ENCODE measurements at regions not wholly inside any gene's neighbourhood (a gene's known extent, or its start where the extent isn't known, plus 50 kb on each side); places are given as distances from the start of the nearest gene placed in this dataset.

DNA sequence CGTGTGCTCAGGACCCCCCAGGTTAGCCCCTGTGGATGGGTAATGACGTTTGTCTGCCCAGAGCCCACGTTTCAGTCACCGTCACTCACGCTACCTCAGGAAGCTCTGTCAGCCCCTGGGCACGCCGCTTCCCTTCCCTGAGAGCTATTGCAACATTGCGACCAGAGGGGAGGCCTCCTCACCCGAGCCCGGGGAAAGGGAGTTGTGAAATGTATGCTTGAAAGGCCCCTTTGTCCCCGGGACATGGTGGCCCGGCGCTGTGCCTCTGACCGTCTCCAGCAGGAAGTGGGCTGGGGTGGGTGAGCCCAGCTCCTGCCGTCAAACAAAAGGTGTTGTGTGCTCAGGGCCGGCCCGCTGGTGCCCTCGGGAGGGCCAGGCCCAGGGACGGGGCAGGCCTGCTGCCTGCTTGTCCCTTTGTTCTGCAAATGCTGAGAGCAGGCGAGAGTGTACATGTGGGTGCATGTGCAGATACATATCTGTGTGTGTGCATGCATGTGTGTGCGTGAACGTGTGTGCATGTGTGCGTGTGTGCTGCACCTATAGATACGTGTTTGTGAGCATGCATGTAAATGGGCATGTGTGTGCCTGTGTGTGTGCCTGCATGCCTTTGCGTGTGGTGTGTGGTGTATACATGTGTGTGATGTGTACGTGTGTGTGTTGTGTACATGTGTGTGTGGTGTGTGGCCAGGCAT, 1125.0 kb downstream of the BRD1 start (continued):
- peak; percentile 99 for TF ChIP-seq ELF3 (CRISPR knock-in tag; IDR thresholded peaks at IDR 0.05)
- TF ChIP-seq SNAPC2 (CRISPR knock-in tag; IDR thresholded peaks at IDR 0.05): no peak; the same call in 1 of the 2 replicates
- peak; percentile 72; the same call in 1 of the 2 replicates for TF ChIP-seq ZNF124 (CRISPR knock-in tag; IDR thresholded peaks at IDR 0.05)
- TF ChIP-seq BCL6 (CRISPR knock-in tag; IDR thresholded peaks at IDR 0.05): peak; percentile 79
- peak; percentile 49; the same call in 1 of the 2 replicates for TF ChIP-seq TGIF2 (CRISPR knock-in tag; IDR thresholded peaks at IDR 0.05)
- no peak for TF ChIP-seq ZSCAN20 (CRISPR knock-in tag; IDR thresholded peaks at IDR 0.05; ENCODE audit: borderline replicate concordance)
- TF ChIP-seq, protein P1, sequence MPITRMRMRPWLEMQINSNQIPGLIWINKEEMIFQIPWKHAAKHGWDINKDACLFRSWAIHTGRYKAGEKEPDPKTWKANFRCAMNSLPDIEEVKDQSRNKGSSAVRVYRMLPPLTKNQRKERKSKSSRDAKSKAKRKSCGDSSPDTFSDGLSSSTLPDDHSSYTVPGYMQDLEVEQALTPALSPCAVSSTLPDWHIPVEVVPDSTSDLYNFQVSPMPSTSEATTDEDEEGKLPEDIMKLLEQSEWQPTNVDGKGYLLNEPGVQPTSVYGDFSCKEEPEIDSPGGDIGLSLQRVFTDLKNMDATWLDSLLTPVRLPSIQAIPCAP (CRISPR knock-in tag; IDR thresholded peaks at IDR 0.05; ENCODE audit: low read depth): no peak
- peak; percentile 82 for TF ChIP-seq ZNF792 (CRISPR knock-in tag; IDR thresholded peaks at IDR 0.05)
- peak; percentile 47; the same call in 1 of the 2 replicates for TF ChIP-seq DR1 (CRISPR knock-in tag; IDR thresholded peaks at IDR 0.05)
- TF ChIP-seq KAT7 (CRISPR knock-in tag; IDR thresholded peaks at IDR 0.05; ENCODE audit: borderline replicate concordance): no peak; the same call in 1 of the 2 replicates
- TF ChIP-seq, protein P2, sequence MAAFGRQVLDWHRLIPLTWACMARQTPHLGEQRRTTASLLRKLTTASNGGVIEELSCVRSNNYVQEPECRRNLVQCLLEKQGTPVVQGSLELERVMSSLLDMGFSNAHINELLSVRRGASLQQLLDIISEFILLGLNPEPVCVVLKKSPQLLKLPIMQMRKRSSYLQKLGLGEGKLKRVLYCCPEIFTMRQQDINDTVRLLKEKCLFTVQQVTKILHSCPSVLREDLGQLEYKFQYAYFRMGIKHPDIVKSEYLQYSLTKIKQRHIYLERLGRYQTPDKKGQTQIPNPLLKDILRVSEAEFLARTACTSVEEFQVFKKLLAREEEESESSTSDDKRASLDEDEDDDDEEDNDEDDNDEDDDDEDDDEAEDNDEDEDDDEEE (CRISPR knock-in tag; IDR thresholded peaks at IDR 0.05): no peak
- no peak for TF ChIP-seq NPAS2 (CRISPR knock-in tag; IDR thresholded peaks at IDR 0.05; ENCODE audit: borderline replicate concordance)
- no peak for TF ChIP-seq ZNF138 (CRISPR knock-in tag; IDR thresholded peaks at IDR 0.05; ENCODE audit: low read depth)
- TF ChIP-seq, protein P3, sequence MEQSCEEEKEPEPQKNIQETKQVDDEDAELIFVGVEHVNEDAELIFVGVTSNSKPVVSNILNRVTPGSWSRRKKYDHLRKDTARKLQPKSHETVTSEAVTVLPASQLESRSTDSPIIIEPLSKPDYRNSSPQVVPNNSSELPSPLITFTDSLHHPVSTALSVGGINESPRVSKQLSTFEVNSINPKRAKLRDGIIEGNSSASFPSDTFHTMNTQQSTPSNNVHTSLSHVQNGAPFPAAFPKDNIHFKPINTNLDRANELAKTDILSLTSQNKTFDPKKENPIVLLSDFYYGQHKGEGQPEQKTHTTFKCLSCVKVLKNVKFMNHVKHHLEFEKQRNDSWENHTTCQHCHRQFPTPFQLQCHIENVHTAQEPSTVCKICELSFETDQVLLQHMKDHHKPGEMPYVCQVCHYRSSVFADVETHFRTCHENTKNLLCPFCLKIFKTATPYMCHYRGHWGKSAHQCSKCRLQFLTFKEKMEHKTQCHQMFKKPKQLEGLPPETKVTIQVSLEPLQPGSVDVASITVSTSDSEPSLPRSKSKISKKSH (CRISPR knock-in tag; IDR thresholded peaks at IDR 0.05; ENCODE audit: borderline replicate concordance): peak; percentile 46; the same call in 1 of the 2 replicates
- no peak; the same call in 1 of the 2 replicates for TF ChIP-seq ZNF558 (CRISPR knock-in tag; IDR thresholded peaks at IDR 0.05; ENCODE audit: borderline replicate concordance)
- TF ChIP-seq MXD4 (CRISPR knock-in tag; IDR thresholded peaks at IDR 0.05): peak; percentile 88
- TF ChIP-seq, protein P4, sequence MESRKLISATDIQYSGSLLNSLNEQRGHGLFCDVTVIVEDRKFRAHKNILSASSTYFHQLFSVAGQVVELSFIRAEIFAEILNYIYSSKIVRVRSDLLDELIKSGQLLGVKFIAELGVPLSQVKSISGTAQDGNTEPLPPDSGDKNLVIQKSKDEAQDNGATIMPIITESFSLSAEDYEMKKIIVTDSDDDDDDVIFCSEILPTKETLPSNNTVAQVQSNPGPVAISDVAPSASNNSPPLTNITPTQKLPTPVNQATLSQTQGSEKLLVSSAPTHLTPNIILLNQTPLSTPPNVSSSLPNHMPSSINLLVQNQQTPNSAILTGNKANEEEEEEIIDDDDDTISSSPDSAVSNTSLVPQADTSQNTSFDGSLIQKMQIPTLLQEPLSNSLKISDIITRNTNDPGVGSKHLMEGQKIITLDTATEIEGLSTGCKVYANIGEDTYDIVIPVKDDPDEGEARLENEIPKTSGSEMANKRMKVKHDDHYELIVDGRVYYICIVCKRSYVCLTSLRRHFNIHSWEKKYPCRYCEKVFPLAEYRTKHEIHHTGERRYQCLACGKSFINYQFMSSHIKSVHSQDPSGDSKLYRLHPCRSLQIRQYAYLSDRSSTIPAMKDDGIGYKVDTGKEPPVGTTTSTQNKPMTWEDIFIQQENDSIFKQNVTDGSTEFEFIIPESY (CRISPR knock-in tag; IDR thresholded peaks at IDR 0.05): peak; percentile 31; the same call in 1 of the 2 replicates
- TF ChIP-seq ZNF225 (CRISPR knock-in tag; IDR thresholded peaks at IDR 0.05): peak; percentile 26; the same call in 1 of the 2 replicates
- TF ChIP-seq ZSCAN31 (CRISPR knock-in tag; IDR thresholded peaks at IDR 0.05; ENCODE audit: low read depth): peak; percentile 89
- TF ChIP-seq CBX5 (CRISPR knock-in tag; IDR thresholded peaks at IDR 0.05; ENCODE audit: borderline replicate concordance): peak; percentile 76; the same call in 1 of the 2 replicates
- TF ChIP-seq, protein P5, sequence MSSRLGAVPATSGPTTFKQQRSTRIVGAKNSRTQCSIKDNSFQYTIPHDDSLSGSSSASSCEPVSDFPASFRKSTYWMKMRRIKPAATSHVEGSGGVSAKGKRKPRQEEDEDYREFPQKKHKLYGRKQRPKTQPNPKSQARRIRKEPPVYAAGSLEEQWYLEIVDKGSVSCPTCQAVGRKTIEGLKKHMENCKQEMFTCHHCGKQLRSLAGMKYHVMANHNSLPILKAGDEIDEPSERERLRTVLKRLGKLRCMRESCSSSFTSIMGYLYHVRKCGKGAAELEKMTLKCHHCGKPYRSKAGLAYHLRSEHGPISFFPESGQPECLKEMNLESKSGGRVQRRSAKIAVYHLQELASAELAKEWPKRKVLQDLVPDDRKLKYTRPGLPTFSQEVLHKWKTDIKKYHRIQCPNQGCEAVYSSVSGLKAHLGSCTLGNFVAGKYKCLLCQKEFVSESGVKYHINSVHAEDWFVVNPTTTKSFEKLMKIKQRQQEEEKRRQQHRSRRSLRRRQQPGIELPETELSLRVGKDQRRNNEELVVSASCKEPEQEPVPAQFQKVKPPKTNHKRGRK (CRISPR knock-in tag; IDR thresholded peaks at IDR 0.05): no peak
- TF ChIP-seq ATM (IDR thresholded peaks at IDR 0.05; ENCODE audit: borderline replicate concordance): no peak
- TF ChIP-seq ZNF773 (CRISPR knock-in tag; IDR thresholded peaks at IDR 0.05; ENCODE audit: borderline replicate concordance): 0 out of 2 replicates have a peak, but pooled peaks have one; percentile 60
- TF ChIP-seq TBX2 (CRISPR knock-in tag; IDR thresholded peaks at IDR 0.05; ENCODE audit: borderline replicate concordance): peak; percentile 97

All from HepG2 (cell line).